Bronchial epithelial cell (primary cell): ENCODE measurements at regions not wholly inside any gene's neighbourhood (a gene's known extent, or its start where the extent isn't known, plus 50 kb on each side); places are given as distances from the start of the nearest gene placed in this dataset.
"Not testable (repeated sequence)": the region's sequence is repeated elsewhere in the genome, so short reads cannot be mapped to it uniquely, and the experiment has no call there.

Source experiments
- DNase-seq: peaks from one replicate; pipeline ENCODE4 v3.0.0-alpha.2; 2010; ENCODE audit warnings: low read depth
- FAIRE-seq: peaks from 2 replicates; lab custom pipeline; 2011; peaks lifted over from hg19 to GRCh38; lab: Jason Lieb, UNC
- H3K27me3 ChIP-seq: 2 replicates; pipeline ENCODE4 v1.5.1; 2011; ENCODE audit warnings: low read length; ENCODE audit not compliant: control insufficient read depth, insufficient read depth
- H3K36me3 ChIP-seq: 2 replicates; pipeline ENCODE4 v1.5.1; 2011; ENCODE audit warnings: low read length; ENCODE audit not compliant: control insufficient read depth, insufficient read depth
- H3K4me3 ChIP-seq: 2 replicates; pipeline ENCODE4 v1.5.1; 2011; ENCODE audit warnings: mild to moderate bottlenecking, low read depth, low read length, control low read depth
- TF ChIP-seq, protein P1 (sequence below): IDR thresholded peaks from 2 replicates; pipeline ENCODE4 v1.5.1; 2011; ENCODE audit warnings: mild to moderate bottlenecking, moderate library complexity, low read length, control low read depth, inconsistent platforms; ENCODE audit not compliant: insufficient read depth, severe bottlenecking

- DNase-seq (no peak), FAIRE-seq (no peak)
- H3K27me3 ChIP-seq = no peaks in the 10 kb centered on the region
- TF ChIP-seq, protein P1, sequence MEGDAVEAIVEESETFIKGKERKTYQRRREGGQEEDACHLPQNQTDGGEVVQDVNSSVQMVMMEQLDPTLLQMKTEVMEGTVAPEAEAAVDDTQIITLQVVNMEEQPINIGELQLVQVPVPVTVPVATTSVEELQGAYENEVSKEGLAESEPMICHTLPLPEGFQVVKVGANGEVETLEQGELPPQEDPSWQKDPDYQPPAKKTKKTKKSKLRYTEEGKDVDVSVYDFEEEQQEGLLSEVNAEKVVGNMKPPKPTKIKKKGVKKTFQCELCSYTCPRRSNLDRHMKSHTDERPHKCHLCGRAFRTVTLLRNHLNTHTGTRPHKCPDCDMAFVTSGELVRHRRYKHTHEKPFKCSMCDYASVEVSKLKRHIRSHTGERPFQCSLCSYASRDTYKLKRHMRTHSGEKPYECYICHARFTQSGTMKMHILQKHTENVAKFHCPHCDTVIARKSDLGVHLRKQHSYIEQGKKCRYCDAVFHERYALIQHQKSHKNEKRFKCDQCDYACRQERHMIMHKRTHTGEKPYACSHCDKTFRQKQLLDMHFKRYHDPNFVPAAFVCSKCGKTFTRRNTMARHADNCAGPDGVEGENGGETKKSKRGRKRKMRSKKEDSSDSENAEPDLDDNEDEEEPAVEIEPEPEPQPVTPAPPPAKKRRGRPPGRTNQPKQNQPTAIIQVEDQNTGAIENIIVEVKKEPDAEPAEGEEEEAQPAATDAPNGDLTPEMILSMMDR = no peak
- H3K4me3 ChIP-seq = no peak overlapping the region
- no peaks in the 10 kb centered on the region for H3K36me3 ChIP-seq
Observed at GRCh38 chr5:130845049-130845765, 319.8 kb downstream of the HINT1 start.

DNA sequence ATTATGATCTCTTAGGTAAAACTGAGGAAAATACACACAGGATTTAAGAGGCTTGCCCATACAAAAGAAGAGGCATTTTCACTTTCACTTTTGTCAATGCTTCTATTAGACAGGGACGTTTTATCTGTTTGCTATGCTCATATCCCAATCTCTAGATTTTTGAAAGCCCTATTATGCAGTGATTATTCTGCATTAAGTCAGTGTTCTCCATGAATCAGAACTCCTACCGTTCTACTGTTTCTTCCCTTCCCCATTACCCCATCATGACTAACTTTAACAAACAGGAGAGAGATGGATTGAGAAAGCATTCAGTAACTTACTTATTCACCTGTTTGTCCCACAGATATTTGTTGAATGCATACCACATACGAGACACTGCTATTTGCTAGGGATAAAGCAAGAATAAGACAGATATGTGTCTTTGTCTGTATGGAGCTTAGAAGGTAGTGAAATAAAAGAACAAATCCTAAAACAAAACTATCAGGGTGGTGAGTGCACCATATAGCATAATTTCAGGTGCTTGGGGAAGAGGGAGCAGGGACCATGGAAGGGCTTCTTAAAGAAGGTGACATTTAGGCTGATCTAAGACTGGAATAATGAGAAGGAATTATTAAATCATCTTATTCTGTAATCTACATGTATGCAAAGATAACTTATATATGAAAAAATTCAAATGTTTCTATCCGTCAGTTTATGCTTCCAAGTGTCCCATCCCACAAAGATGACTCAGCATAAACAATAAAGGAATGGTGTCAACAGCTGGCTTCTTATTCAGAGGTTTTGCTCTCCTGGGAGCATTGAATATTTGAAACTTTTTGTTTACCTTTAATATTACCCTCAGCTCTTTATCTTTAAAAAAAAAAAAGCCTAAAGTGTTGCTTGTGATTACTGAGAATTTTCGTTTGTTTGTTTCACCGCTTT lies 328.1 kb downstream of the HINT1 start:
- Histone ChIP-seq H3K36me3 (no peaks in the 10 kb centered on the region), H3K4me3 (no peak overlapping the region), H3K27me3 (no peaks in the 10 kb centered on the region)
- TF ChIP-seq, protein P1 = no peak
- FAIRE-seq = no peak
- peak; percentile 74 for DNase-seq

DNA sequence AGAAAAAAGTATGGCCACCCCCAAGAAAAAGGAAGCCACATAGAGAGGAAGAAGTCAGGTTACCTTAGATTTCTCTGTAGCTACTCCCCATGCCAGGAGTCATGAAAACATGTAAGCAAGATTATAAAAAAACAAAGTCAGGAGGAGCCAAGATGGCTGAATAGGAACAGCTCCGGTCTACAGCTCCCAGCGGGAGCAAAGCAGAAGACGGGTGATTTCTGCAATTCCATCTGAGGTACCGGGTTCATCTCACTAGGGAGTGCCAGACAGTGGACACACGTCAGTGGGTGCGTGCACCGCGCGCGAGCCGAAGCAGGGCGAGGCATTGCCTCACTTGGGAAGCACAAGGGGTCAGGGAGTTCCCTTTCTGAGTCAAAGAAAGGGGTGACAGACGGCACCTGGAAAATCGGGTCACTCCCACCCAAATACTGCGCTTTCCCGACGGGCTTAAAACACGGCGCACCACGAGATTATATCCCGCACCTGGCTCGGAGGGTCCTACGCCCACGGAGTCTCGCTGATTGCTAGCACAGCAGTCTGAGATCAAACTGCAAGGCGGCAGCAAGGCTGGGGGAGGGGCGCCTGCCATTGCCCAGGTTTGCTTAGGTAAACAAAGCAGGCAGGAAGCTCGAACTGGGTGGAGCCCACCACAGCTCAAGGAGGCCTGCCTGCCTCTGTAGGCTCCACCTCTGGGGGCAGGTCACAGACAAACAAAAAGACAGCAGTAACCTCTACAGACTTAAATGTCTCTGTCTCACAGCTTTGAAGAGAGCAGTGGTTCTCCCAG lies 347.3 kb downstream of the HINT1 start:
- FAIRE-seq, H3K4me3 ChIP-seq, DNase-seq, H3K27me3 ChIP-seq, H3K36me3 ChIP-seq: not testable (repeated sequence)

- FAIRE-seq (no peak), DNase-seq (no peak)
- Histone ChIP-seq H3K4me3 (no peak overlapping the region), H3K27me3 (no peaks in the 10 kb centered on the region), H3K36me3 (no peaks in the 10 kb centered on the region)
- TF ChIP-seq, protein P1 = no peak
Observed at GRCh38 chr5:130815246-130815645, 349.8 kb downstream of the HINT1 start.

- DNase-seq = peak; percentile 71
- Histone ChIP-seq H3K27me3 (no peaks in the 10 kb centered on the region), H3K4me3 (no peak overlapping the region), H3K36me3 (no peaks in the 10 kb centered on the region)
- TF ChIP-seq, protein P1 = no peak
- FAIRE-seq = no peak
Observed at GRCh38 chr5:130808691-130809090, 356.4 kb downstream of the HINT1 start.
